K562 (cell line): ENCODE measurements at regions not wholly inside any gene's neighbourhood (a gene's known extent, or its start where the extent isn't known, plus 50 kb on each side); places are given as distances from the start of the nearest gene placed in this dataset.
A peak's percentile ranks its signal among the peaks of the same experiment; 100 is the strongest.

Source experiments
- ADNP ChIP-seq: fragments of 200-800 bp; sonication (Bioruptor generic); IDR thresholded peaks from 2 replicates; pipeline ENCODE4 v1.6.1; 2016; ENCODE audit warnings: missing genetic modification characterization, missing compliant biosample characterization
- BCOR ChIP-seq: fragments of 450-650 bp; IDR thresholded peaks from 2 replicates; pipeline ENCODE4 v1.6.1; 2016
- ELK3 ChIP-seq: fragments of 450-650 bp; formaldehyde crosslinking; IDR thresholded peaks from 2 replicates; pipeline ENCODE4 v1.4.0; 2020; ENCODE audit warnings: mild to moderate bottlenecking
- KLF1 ChIP-seq: fragments of 450-650 bp; IDR thresholded peaks from 2 replicates; pipeline ENCODE4 v1.6.1; 2016; ENCODE audit warnings: missing genetic modification characterization, missing compliant biosample characterization
- MAX ChIP-seq: sonication (generic); formaldehyde crosslinking; IDR thresholded peaks from 2 replicates; pipeline ENCODE4 v1.9.0; 2022; ENCODE audit warnings: mild to moderate bottlenecking, missing genetic modification reagents
- RCOR1 ChIP-seq, 2 experiments: IDR thresholded peaks; 2 replicates each; pipeline ENCODE4 v1.6.1; 2012; ENCODE audit warnings: low read depth in 2 of 2, low read length in 2 of 2, borderline replicate concordance in 1 of 2, improper control_type of control experiment in 1 of 2
- XRCC3 ChIP-seq: fragments of 450-650 bp; IDR thresholded peaks from 2 replicates; pipeline ENCODE4 v1.6.1; 2017; ENCODE audit warnings: mild to moderate bottlenecking, moderate library complexity
- YY1 ChIP-seq, 3 experiments: IDR thresholded peaks; 2 replicates each; pipeline ENCODE4 v1.6.1; 2011; ENCODE audit warnings: low read length in 2 of 3, mild to moderate bottlenecking in 2 of 3, moderate library complexity in 2 of 3, borderline replicate concordance in 1 of 3, control low read depth in 1 of 3, low read depth in 1 of 3; ENCODE audit not compliant: insufficient read depth in 3 of 3, insufficient replicate concordance in 2 of 3, control insufficient read depth in 1 of 3, insufficient read length in 1 of 3; ENCODE audit errors: extremely low read depth in 1 of 3
- ZC3H4 ChIP-seq: sonication (generic); formaldehyde crosslinking; IDR thresholded peaks from 2 replicates; pipeline ENCODE4 v1.9.0; 2021; ENCODE audit warnings: missing genetic modification reagents, borderline replicate concordance
- ZNF274 ChIP-seq: IDR thresholded peaks from 2 replicates; pipeline ENCODE4 v1.6.1; 2011; ENCODE audit warnings: low read depth, mild to moderate bottlenecking, low read length, moderate library complexity, borderline replicate concordance
- ZNF316 ChIP-seq: fragments of 450-650 bp; IDR thresholded peaks from 2 replicates; pipeline ENCODE4 v1.6.1; 2016
- ZNF407 ChIP-seq: fragments of 450-650 bp; IDR thresholded peaks from 2 replicates; pipeline ENCODE4 v1.6.1; 2016; ENCODE audit warnings: low read depth
- ZNF551 ChIP-seq: fragments of 250-450 bp; sonication (Bioruptor Pico); IDR thresholded peaks from 2 replicates; pipeline ENCODE4 v1.5.0; 2021; ENCODE audit warnings: mild to moderate bottlenecking, moderate library complexity
- ZNF644 ChIP-seq: fragments of 200-800 bp; sonication (Bioruptor generic); IDR thresholded peaks from 2 replicates; pipeline ENCODE4 v1.6.1; 2016; ENCODE audit warnings: low read depth, missing genetic modification characterization, missing compliant biosample characterization
- TF ChIP-seq, protein P1 (sequence below), 2 experiments: fragments of 450-650 bp; conservative IDR thresholded peaks; 2 replicates each; pipeline ENCODE4 v1.6.1; 2017; ENCODE audit warnings: mild to moderate bottlenecking in 2 of 2, moderate library complexity in 2 of 2
- TF ChIP-seq, protein P2 (sequence below): sonication (generic); formaldehyde crosslinking; IDR thresholded peaks from 2 replicates; pipeline ENCODE4 v1.8.1; 2023; ENCODE audit warnings: mild to moderate bottlenecking, missing genetic modification reagents

GRCh38 chr11:109940816-109941215, 152.4 kb upstream of the ZC3H12C start (continued):
- no peak for TF ChIP-seq ELK3 (CRISPR knock-in tag)
- TF ChIP-seq ZNF316 = peak; percentile 72
- TF ChIP-seq MAX (CRISPR knock-in tag) = no peak
- TF ChIP-seq XRCC3 = no peak
- TF ChIP-seq ZNF407 = no peak
- TF ChIP-seq YY1 (IDR thresholded peaks at IDR 0.05; ENCODE audit: borderline replicate concordance in 1 of 3, control insufficient read depth in 1 of 3, extremely low read depth in 1 of 3, insufficient read depth in 3 of 3, insufficient read length in 1 of 3, insufficient replicate concordance in 2 of 3, low read depth in 1 of 3, low read length in 2 of 3) = peak in 1 of 3 experiments; percentile 67
- no peak for TF ChIP-seq ADNP (tag)
- TF ChIP-seq ZNF274 = no peak
- no peak for TF ChIP-seq RCOR1 (IDR thresholded peaks at IDR 0.05; ENCODE audit: borderline replicate concordance in 1 of 2, low read depth in 2 of 2, low read length in 2 of 2)
- TF ChIP-seq BCOR = no peak
- TF ChIP-seq, protein P1, sequence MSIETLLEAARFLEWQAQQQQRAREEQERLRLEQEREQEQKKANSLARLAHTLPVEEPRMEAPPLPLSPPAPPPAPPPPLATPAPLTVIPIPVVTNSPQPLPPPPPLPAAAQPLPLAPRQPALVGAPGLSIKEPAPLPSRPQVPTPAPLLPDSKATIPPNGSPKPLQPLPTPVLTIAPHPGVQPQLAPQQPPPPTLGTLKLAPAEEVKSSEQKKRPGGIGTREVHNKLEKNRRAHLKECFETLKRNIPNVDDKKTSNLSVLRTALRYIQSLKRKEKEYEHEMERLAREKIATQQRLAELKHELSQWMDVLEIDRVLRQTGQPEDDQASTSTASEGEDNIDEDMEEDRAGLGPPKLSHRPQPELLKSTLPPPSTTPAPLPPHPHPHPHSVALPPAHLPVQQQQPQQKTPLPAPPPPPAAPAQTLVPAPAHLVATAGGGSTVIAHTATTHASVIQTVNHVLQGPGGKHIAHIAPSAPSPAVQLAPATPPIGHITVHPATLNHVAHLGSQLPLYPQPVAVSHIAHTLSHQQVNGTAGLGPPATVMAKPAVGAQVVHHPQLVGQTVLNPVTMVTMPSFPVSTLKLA (conservative IDR thresholded peaks at IDR 0.05) = peak; percentile 70 to 77
- no peak for TF ChIP-seq KLF1
- TF ChIP-seq ZNF551 (CRISPR knock-in tag) = no peak
- TF ChIP-seq, protein P2, sequence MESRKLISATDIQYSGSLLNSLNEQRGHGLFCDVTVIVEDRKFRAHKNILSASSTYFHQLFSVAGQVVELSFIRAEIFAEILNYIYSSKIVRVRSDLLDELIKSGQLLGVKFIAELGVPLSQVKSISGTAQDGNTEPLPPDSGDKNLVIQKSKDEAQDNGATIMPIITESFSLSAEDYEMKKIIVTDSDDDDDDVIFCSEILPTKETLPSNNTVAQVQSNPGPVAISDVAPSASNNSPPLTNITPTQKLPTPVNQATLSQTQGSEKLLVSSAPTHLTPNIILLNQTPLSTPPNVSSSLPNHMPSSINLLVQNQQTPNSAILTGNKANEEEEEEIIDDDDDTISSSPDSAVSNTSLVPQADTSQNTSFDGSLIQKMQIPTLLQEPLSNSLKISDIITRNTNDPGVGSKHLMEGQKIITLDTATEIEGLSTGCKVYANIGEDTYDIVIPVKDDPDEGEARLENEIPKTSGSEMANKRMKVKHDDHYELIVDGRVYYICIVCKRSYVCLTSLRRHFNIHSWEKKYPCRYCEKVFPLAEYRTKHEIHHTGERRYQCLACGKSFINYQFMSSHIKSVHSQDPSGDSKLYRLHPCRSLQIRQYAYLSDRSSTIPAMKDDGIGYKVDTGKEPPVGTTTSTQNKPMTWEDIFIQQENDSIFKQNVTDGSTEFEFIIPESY = no peak
- TF ChIP-seq ZNF644 (tag) = no peak
- no peak for TF ChIP-seq ZC3H4
